GM21786 (cell line): ENCODE measurements at regions not wholly inside any gene's neighbourhood (a gene's known extent, or its start where the extent isn't known, plus 50 kb on each side); places are given as distances from the start of the nearest gene placed in this dataset.

Experiments used
- ATAC-seq: cut with Tn5 transposase; IDR thresholded peaks from one replicate; pipeline ENCODE4 v1.9.1; 2021; ENCODE audit not compliant: unreplicated experiment

- ATAC-seq, result no peak
These were observed 58.2 kb upstream of the DIPK2B start for GRCh38 chrX:45258731-45259402.
